HEK293T (cell line): ENCODE measurements at regions not wholly inside any gene's neighbourhood (a gene's known extent, or its start where the extent isn't known, plus 50 kb on each side); places are given as distances from the start of the nearest gene placed in this dataset.
"Not testable (repeated sequence)": the region's sequence is repeated elsewhere in the genome, so short reads cannot be mapped to it uniquely, and the experiment has no call there.

Experiments
- CTCF ChIA-PET: fragments of 350-600 bp; formaldehyde crosslinking; extraction: SDS; loops from one replicate; lab custom pipeline; 2021; ENCODE audit warnings: antibody characterized with exemption, inconsistent platforms; lab: Yijun Ruan, JAX
- POLR2A ChIA-PET: fragments of 350-600 bp; formaldehyde crosslinking; extraction: SDS; loops from one replicate; lab custom pipeline; 2020; ENCODE audit warnings: antibody characterized with exemption, inconsistent platforms; lab: Yijun Ruan, JAX
- DNase-seq: peaks from one replicate; pipeline ENCODE4 v3.0.0; 2012; ENCODE audit warnings: mixed read lengths; ENCODE audit errors: extremely low spot score

GRCh38 chr16:16590654-16591318 is 211.8 kb downstream of the NPIPA7 start:
- POLR2A ChIA-PET, DNase-seq, CTCF ChIA-PET: not testable (repeated sequence)

GRCh38 chr16:16593156-16593863 is 214.4 kb downstream of the NPIPA7 start:
- CTCF ChIA-PET, DNase-seq, POLR2A ChIA-PET: not testable (repeated sequence)

- CTCF ChIA-PET: interaction anchor here (0.6 kb wide), 1 partner anchor 1088 kb away, joined by 3 read pairs; no protein-coding TSS in a partner anchor
- DNase-seq, POLR2A ChIA-PET: not testable (repeated sequence)
These were observed 216.2 kb downstream of the NPIPA7 start for GRCh38 chr16:16595029-16595718.

GRCh38 chr16:16601239-16601638 is 222.3 kb downstream of the NPIPA7 start:
- POLR2A ChIA-PET, DNase-seq, CTCF ChIA-PET: not testable (repeated sequence)

- POLR2A ChIA-PET, DNase-seq, CTCF ChIA-PET: not testable (repeated sequence)
These were observed 228.6 kb downstream of the NPIPA7 start for GRCh38 chr16:16607401-16608082.

GRCh38 chr16:16609627-16610026 is 230.7 kb downstream of the NPIPA7 start:
- CTCF ChIA-PET, DNase-seq, POLR2A ChIA-PET: not testable (repeated sequence)

- POLR2A ChIA-PET, CTCF ChIA-PET, DNase-seq: not testable (repeated sequence)
These were observed 231.5 kb downstream of the NPIPA7 start for GRCh38 chr16:16610389-16610967.

GRCh38 chr16:16613212-16613611 is 234.3 kb downstream of the NPIPA7 start:
- POLR2A ChIA-PET, DNase-seq, CTCF ChIA-PET: not testable (repeated sequence)

GRCh38 chr16:16614484-16614883 is 235.5 kb downstream of the NPIPA7 start:
- CTCF ChIA-PET, POLR2A ChIA-PET, DNase-seq: not testable (repeated sequence)

GRCh38 chr16:16618963-16619465 is 240.1 kb downstream of the NPIPA7 start:
- POLR2A ChIA-PET, CTCF ChIA-PET, DNase-seq: not testable (repeated sequence)

GRCh38 chr16:16624367-16624766 is 245.4 kb downstream of the NPIPA7 start:
- CTCF ChIA-PET, DNase-seq, POLR2A ChIA-PET: not testable (repeated sequence)

GRCh38 chr16:16625140-16625539 is 246.2 kb downstream of the NPIPA7 start:
- POLR2A ChIA-PET, DNase-seq, CTCF ChIA-PET: not testable (repeated sequence)

GRCh38 chr16:16627865-16628264 is 248.9 kb downstream of the NPIPA7 start:
- DNase-seq, POLR2A ChIA-PET, CTCF ChIA-PET: not testable (repeated sequence)

GRCh38 chr16:16638231-16638630 is 259.3 kb downstream of the NPIPA7 start:
- POLR2A ChIA-PET: not testable (repeated sequence)

GRCh38 chr16:16638714-16639113 is 259.8 kb downstream of the NPIPA7 start:
- CTCF ChIA-PET, POLR2A ChIA-PET, DNase-seq: not testable (repeated sequence)

More at GRCh38 chr16:16638231-16638630, 259.3 kb downstream of the NPIPA7 start:
- CTCF ChIA-PET, DNase-seq: not testable (repeated sequence)

- DNase-seq, POLR2A ChIA-PET: not testable (repeated sequence)
These were observed 264.9 kb downstream of the NPIPA7 start for GRCh38 chr16:16643828-16644227.

GRCh38 chr16:16648002-16648401 is 269.1 kb downstream of the NPIPA7 start:
- DNase-seq, POLR2A ChIA-PET, CTCF ChIA-PET: not testable (repeated sequence)

More at GRCh38 chr16:16643828-16644227, 264.9 kb downstream of the NPIPA7 start:
- CTCF ChIA-PET: not testable (repeated sequence)
